Uterus (tissue), 2 donors: ENCODE measurements at regions not wholly inside any gene's neighbourhood (a gene's known extent, or its start where the extent isn't known, plus 50 kb on each side); places are given as distances from the start of the nearest gene placed in this dataset.

Source experiments
- POLR2A ChIP-seq, 2 donors: fragments of 450-650 bp; IDR thresholded peaks; one replicate each; pipeline ENCODE4 v1.6.1; 2016; ENCODE audit warnings: antibody characterized with exemption in 2 of 2, mild to moderate bottlenecking in 1 of 2, moderate library complexity in 1 of 2
- TF ChIP-seq, protein P1 (sequence below), 4 experiments: fragments of 200-600 bp in 2 of 4; fragments of 450-650 bp in 2 of 4; sonication (generic) in 2 of 4; IDR thresholded peaks; one replicate each; pipeline ENCODE4 v1.5.1; 2016 to 2019; ENCODE audit warnings: antibody characterized with exemption in 4 of 4, mild to moderate bottlenecking in 2 of 4, moderate library complexity in 1 of 4

DNA sequence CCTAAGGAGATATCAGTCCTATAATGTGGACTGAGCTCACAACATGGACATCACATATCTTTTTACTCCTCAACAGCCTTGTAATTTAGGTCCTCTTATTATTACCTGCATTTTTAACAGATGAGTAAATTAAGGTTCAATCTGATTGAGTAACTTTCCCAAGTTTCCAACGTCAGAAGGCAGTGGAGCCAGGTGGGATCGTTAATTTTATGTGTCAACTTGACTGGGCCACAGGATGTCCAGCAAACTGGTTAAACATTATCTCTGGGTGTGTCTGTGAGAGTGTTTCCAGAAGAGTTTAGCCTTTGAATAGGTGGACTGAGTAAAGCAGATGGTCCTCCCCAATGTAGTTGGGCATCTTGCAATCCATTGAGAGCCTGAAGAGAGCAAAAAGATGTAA lies 59.0 kb upstream of the SLIT2 start:
- TF ChIP-seq, protein P1, sequence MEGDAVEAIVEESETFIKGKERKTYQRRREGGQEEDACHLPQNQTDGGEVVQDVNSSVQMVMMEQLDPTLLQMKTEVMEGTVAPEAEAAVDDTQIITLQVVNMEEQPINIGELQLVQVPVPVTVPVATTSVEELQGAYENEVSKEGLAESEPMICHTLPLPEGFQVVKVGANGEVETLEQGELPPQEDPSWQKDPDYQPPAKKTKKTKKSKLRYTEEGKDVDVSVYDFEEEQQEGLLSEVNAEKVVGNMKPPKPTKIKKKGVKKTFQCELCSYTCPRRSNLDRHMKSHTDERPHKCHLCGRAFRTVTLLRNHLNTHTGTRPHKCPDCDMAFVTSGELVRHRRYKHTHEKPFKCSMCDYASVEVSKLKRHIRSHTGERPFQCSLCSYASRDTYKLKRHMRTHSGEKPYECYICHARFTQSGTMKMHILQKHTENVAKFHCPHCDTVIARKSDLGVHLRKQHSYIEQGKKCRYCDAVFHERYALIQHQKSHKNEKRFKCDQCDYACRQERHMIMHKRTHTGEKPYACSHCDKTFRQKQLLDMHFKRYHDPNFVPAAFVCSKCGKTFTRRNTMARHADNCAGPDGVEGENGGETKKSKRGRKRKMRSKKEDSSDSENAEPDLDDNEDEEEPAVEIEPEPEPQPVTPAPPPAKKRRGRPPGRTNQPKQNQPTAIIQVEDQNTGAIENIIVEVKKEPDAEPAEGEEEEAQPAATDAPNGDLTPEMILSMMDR (IDR thresholded peaks at IDR 0.05), result no peak
- no peak for TF ChIP-seq POLR2A (IDR thresholded peaks at IDR 0.05)
